Activated naive CD8-positive, alpha-beta T cell (primary cell): ENCODE measurements at regions not wholly inside any gene's neighbourhood (a gene's known extent, or its start where the extent isn't known, plus 50 kb on each side); places are given as distances from the start of the nearest gene placed in this dataset.

Source experiments
- H3K27ac Mint-ChIP-seq: one replicate; pipeline ENCODE4 v1.8.0; 2021; ENCODE audit warnings: mixed read lengths
- H3K27me3 Mint-ChIP-seq: one replicate; pipeline ENCODE4 v1.8.0; 2021; ENCODE audit warnings: mixed read lengths
- H3K36me3 Mint-ChIP-seq: one replicate; pipeline ENCODE4 v1.8.0; 2021; ENCODE audit warnings: mixed read lengths
- H3K4me1 Mint-ChIP-seq: one replicate; pipeline ENCODE4 v1.8.0; 2021; ENCODE audit warnings: low read depth, mixed read lengths
- H3K4me3 Mint-ChIP-seq: one replicate; pipeline ENCODE4 v1.8.0; 2021; ENCODE audit warnings: mild to moderate bottlenecking, mixed read lengths
- H3K9me3 Mint-ChIP-seq: one replicate; pipeline ENCODE4 v1.8.0; 2021; ENCODE audit warnings: low read depth, mixed read lengths

DNA sequence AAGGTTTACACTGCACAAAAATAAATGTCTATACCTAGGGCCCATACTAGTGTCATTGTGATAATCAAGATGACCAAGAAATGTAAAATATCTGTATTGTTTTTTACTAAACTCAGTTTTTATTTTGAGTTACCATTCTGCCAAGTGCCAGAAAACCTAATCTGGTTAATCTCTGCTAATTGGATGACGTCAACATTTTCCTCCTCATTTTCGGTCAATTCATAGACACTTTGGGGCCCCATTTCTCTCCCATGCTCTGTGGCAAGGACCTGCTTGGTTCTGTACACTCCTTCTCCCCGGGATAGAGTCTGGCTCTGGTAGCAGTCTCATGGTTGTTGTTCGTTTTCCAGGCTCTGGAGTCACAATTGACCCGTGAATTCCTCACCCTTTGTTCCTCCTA is 186.5 kb upstream of the TCF4 start:
- H3K36me3 Mint-ChIP-seq, result no peaks in the 10 kb centered on the region
- peaks cover 10% of the 10 kb centered on the region for H3K4me1 Mint-ChIP-seq
- H3K4me3 Mint-ChIP-seq, result no peak overlapping the region
- no peak overlapping the region for H3K27ac Mint-ChIP-seq
- H3K9me3 Mint-ChIP-seq, result peaks cover 5% of the 10 kb centered on the region
- H3K27me3 Mint-ChIP-seq, result peaks cover 12% of the 10 kb centered on the region

DNA sequence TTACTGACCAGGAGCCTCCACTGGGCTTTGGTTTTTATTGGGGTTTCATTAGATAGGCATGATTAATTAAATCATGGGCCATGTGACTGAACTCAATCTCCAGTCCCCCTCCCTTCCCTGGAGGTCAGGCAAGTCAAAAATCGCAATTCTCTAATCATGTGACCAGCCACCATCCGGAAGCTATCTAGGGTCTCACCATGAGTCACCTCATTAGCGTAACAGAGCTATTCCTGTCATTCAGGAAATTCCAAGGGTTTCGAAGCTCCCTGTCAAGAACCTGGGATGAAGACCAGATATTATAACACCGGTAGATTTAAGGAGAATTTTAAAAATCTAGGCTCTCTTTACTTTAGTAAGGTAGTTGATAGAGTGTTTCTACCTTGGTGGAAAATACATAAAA is 180.3 kb upstream of the TCF4 start:
- Mint-ChIP-seq H3K4me1 (no peaks in the 10 kb centered on the region), H3K9me3 (peaks cover 5% of the 10 kb centered on the region), H3K27ac (no peak overlapping the region), H3K4me3 (no peak overlapping the region), H3K36me3 (no peaks in the 10 kb centered on the region), H3K27me3 (peaks cover 1% of the 10 kb centered on the region)

DNA sequence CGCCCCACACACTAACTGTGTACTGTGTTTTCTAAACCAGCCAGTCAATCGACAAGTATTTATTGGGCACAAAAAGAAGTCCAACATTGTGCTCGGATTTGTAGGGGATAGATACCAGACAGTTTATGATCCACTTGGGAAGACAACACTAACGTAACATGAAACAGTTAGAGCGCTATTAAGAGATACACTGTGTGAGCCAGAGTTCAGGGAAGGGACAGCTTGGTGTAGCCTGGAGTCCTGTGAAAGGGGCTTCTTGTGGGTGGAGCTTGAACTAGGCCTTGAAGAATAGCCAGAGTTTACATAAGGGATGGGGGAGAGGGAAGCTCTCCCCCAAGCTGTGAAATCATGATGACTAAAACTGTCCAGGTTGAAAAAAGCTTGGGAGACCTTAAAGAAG is 176.4 kb upstream of the TCF4 start:
- Mint-ChIP-seq H3K9me3 (no peaks in the 10 kb centered on the region), H3K4me1 (no peaks in the 10 kb centered on the region), H3K36me3 (no peaks in the 10 kb centered on the region), H3K27me3 (no peaks in the 10 kb centered on the region), H3K4me3 (no peak overlapping the region), H3K27ac (no peak overlapping the region)

DNA sequence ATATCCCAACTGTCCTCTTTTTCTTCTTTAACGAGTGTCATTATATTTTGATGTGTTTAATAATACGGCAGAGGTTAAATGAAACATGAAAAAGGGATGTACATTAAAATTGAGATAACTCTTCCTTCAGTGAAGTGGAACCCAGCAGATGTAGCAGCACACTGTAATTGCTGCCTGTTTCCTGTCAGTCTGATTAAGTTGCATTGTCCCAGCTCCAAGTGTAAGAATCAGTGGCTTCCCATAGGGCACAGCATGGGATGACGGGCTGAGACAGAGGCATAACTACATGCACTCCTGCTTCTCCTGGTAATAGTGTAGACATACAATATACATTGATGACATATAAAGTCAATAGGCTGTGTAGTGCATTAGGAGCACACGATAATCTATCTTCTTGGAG is 175.8 kb upstream of the TCF4 start:
- no peak overlapping the region for H3K27ac Mint-ChIP-seq
- H3K9me3 Mint-ChIP-seq, result no peaks in the 10 kb centered on the region
- no peaks in the 10 kb centered on the region for H3K4me1 Mint-ChIP-seq
- H3K27me3 Mint-ChIP-seq, result no peaks in the 10 kb centered on the region
- no peaks in the 10 kb centered on the region for H3K36me3 Mint-ChIP-seq
- H3K4me3 Mint-ChIP-seq, result no peak overlapping the region

DNA sequence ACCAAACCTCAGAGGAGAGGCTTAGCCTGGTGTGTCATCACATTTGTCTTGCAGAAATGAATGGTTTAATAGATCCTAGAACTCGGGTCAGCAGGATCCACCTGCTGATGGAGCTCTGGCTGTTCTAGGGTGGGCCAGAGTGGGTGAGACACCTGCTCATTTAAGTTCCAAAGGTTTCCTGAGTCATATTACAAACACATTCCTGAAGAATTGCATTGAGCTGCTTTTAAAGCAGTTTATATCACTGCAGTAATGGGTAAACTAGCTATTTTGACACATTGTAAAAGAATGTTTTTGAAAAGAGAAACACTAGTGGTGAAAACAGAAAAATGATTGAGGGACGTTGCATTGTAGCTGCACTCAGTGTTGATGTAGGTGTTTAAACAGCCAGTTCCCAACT is 175.3 kb upstream of the TCF4 start:
- Mint-ChIP-seq H3K9me3 (no peaks in the 10 kb centered on the region), H3K36me3 (no peaks in the 10 kb centered on the region), H3K4me3 (no peak overlapping the region), H3K27me3 (no peaks in the 10 kb centered on the region), H3K27ac (no peak overlapping the region), H3K4me1 (no peaks in the 10 kb centered on the region)

DNA sequence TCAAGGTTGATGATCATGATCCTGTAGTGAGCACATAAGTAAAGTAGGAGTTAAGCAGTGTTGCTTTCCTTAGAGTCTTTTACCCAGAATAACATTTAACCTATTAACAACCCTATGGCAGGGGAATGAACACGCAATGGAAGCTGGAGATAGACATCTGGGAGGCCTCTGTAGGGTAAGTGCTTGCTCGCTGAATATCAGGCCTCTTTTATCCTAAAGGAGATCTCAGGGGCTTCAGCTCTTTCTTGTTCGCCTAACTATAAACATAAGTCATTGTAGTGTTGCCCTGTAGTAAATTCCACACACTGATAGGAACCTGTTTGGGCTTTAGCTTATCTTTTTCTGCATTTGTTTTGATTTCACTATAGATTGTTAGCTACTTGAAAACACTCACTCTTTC is 174.4 kb upstream of the TCF4 start:
- Mint-ChIP-seq H3K27ac (no peak overlapping the region), H3K4me3 (no peak overlapping the region), H3K36me3 (no peaks in the 10 kb centered on the region), H3K4me1 (no peaks in the 10 kb centered on the region), H3K27me3 (no peaks in the 10 kb centered on the region), H3K9me3 (no peaks in the 10 kb centered on the region)

DNA sequence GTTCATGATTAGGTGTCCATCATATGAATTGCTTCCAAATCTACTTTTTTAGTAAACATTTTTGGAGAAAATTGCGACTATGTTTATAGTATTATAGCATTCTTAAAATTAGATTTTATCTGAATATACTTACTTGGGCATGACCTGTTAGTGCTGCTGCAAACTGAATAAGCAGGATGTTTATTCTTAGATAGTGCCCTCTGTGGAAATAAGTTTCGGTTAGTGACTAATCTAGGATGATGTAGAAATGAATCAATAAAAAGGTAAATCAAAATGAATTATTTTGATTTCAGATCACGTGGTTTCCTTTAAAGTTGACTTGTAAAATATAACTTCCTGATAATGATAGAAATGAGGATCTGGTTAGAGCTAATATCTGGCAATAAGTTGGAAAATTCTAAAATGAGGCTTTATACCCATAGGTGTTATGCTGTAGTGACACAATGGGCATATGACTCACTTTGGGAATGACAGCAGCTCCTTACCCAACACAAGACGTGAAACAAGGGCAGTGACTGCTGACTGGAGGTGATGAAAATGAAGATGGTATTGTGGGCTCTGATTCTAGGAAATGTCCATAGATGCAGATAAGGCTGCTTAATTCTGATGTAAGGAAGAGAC is 165.8 kb upstream of the TCF4 start:
- Mint-ChIP-seq H3K9me3 (peaks cover 3% of the 10 kb centered on the region), H3K27ac (no peak overlapping the region), H3K36me3 (no peaks in the 10 kb centered on the region), H3K27me3 (no peaks in the 10 kb centered on the region), H3K4me3 (no peak overlapping the region), H3K4me1 (no peaks in the 10 kb centered on the region)

DNA sequence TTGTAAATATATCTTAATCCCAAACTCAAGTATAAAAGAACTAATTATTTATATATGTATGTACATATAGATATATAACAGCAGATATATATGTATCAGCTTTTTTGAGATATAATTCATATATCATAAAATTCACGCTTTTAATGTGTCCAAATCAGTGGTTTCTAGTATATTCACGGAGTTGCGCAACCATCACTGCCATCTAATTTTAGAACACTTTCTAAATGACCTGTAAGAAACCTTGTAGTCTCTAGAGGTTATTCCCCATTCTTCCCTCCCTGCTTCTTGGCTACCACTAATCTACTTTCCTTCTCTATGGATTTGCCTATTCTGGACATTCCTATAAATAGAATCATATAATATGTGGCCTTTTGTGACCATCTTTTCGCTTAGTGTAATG is 163.5 kb upstream of the TCF4 start:
- Mint-ChIP-seq H3K9me3 (peaks cover 3% of the 10 kb centered on the region), H3K27ac (no peak overlapping the region), H3K27me3 (peaks cover 1% of the 10 kb centered on the region), H3K36me3 (no peaks in the 10 kb centered on the region), H3K4me3 (no peak overlapping the region), H3K4me1 (no peaks in the 10 kb centered on the region)

DNA sequence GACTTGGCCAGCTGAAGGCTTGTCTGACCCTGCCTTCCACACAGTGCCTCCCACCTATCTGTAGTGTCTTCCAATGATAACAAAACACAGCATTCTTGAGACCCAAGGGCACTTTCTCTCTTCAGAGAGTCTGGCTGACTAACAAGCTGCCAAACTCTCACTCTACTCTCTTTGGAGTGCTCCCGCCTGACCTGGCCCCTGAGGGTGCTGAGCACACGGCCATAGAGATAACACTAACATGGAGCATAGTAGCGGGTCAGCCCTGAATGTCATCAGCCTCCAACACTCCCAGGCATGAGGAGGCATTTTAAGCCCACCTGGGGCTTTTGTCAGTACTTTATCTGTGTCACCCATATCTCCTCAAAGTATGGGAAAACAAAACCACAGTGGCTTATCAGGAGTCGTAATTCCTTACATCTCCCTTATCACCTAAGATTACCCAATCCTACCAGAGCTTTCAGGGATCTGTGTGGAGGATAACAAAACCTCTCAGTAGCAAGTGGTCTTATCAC is 160.3 kb upstream of the TCF4 start:
- H3K36me3 Mint-ChIP-seq, result no peaks in the 10 kb centered on the region
- no peak overlapping the region for H3K4me3 Mint-ChIP-seq
- peaks cover 3% of the 10 kb centered on the region for H3K9me3 Mint-ChIP-seq
- H3K27me3 Mint-ChIP-seq, result peaks cover 1% of the 10 kb centered on the region
- no peak overlapping the region for H3K27ac Mint-ChIP-seq
- H3K4me1 Mint-ChIP-seq, result no peaks in the 10 kb centered on the region

DNA sequence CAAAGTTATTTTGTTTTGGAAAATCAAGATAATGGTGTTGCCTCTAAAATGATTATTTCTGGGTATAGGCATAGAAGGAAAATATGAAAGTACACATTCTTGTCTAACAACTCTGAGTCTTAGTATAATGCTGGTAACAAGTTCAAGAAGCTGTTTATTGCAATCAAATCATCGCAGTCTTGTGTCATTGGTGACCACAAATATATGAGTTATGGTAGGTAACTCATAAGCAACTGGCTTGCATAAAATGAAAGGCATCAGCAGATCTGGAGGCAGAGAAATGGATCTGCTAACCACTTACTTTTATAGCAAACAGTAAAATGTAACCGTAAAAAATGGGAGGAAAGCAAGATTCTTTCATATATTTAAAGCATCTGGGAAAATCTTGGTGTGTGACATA is 156.2 kb upstream of the TCF4 start:
- Mint-ChIP-seq H3K4me1 (no peaks in the 10 kb centered on the region), H3K36me3 (no peaks in the 10 kb centered on the region), H3K27me3 (peaks cover 1% of the 10 kb centered on the region), H3K4me3 (no peak overlapping the region), H3K27ac (no peak overlapping the region), H3K9me3 (no peaks in the 10 kb centered on the region)

DNA sequence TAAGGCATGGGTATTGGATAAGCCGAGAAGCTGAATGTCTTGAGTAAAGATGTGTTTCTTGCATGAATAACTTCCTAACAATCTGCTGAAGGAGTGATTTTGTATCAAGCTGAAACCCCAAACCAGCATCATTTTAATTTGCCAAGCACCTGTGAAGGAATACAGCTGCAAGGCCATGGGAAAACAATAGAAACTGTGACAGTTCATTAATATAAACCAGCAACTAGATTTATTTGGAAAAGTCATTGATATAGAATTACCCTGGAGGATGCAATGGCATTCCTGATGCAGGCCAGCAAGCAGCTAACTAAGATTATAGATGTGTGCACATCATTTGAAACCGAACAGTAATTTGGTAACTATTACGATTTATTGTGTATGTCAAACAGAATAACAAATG is 155.7 kb upstream of the TCF4 start:
- Mint-ChIP-seq H3K27me3 (peaks cover 1% of the 10 kb centered on the region), H3K4me1 (no peaks in the 10 kb centered on the region), H3K36me3 (no peaks in the 10 kb centered on the region), H3K4me3 (no peak overlapping the region), H3K27ac (no peak overlapping the region), H3K9me3 (no peaks in the 10 kb centered on the region)

DNA sequence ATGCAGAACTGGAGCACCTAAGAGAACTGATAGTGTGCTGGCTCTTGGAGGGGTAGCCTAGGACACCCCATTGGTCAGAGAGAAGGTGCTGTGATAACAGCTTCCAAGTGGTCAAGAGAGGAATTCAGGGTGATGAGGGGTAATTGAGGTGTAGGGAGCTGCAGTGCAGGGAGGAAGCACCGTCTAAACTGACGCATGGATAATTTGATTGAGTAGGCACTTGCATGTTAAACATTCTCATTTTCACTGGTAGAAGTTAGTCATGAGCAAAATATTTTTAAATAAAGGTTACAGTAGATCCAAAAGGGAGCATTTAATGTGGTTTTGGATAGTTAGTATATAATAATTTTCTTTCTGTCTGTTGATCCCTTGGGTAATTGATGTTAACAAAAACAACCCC is 155.1 kb upstream of the TCF4 start:
- Mint-ChIP-seq H3K27me3 (no peaks in the 10 kb centered on the region), H3K4me1 (no peaks in the 10 kb centered on the region)

DNA sequence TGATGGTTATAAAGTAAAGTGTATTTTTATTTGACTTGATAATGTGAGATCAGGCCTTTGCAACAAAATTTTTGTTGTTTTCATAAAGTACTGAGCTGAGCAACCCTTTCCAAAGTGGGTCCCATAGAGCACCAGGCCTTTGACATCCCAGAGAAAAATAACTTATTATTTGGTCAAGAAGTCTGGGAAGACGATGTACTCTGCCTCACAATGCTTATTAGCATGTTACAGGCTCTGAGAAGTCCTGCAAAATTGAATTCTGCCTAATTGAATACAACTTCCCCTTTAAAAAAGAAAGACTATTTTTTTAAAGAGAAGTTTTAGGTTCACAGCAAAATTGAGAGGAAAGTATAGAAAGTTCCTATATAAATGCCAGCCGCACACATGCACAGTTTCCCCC is 151.5 kb upstream of the TCF4 start:
- H3K36me3 Mint-ChIP-seq, result no peaks in the 10 kb centered on the region
- H3K27me3 Mint-ChIP-seq, result no peaks in the 10 kb centered on the region
- no peak overlapping the region for H3K4me3 Mint-ChIP-seq
- H3K27ac Mint-ChIP-seq, result no peak overlapping the region
- no peaks in the 10 kb centered on the region for H3K9me3 Mint-ChIP-seq
- no peaks in the 10 kb centered on the region for H3K4me1 Mint-ChIP-seq

More for the DNA sequence above, 155.1 kb upstream of the TCF4 start:
- Mint-ChIP-seq H3K9me3 (no peaks in the 10 kb centered on the region), H3K27ac (no peak overlapping the region), H3K4me3 (no peak overlapping the region), H3K36me3 (no peaks in the 10 kb centered on the region)

DNA sequence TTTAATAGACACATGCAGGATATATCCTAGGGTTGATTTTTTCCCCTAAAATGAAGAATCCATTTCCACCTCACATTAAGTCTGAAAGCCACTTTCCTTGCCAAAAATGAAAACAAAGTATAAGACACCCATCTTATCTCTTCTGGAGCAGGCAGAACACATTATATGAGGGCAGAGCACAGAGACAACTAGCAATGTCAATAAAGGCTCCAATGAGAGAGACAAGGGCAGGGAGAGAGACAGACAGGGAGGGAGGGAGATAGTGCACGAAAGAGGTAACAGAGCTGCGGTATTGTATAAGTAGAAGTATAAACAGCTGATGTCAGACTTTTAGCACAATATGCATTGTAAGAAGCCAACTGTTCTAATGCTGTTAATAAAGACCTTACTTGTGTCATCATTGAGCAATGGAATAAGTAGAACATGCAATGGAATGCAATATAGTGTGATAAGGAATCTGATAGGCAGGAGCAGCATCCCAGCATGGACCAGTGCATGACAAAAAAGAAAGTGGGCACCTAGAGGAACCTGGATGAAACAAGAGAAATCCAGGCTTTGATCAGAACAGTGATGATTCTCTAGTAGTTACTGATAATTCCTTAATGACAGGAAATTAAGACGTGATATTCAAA is 150.6 kb upstream of the TCF4 start:
- H3K4me3 Mint-ChIP-seq, result no peak overlapping the region
- no peaks in the 10 kb centered on the region for H3K4me1 Mint-ChIP-seq
- H3K27me3 Mint-ChIP-seq, result no peaks in the 10 kb centered on the region
- H3K9me3 Mint-ChIP-seq, result no peaks in the 10 kb centered on the region
- H3K27ac Mint-ChIP-seq, result no peak overlapping the region
- H3K36me3 Mint-ChIP-seq, result no peaks in the 10 kb centered on the region

DNA sequence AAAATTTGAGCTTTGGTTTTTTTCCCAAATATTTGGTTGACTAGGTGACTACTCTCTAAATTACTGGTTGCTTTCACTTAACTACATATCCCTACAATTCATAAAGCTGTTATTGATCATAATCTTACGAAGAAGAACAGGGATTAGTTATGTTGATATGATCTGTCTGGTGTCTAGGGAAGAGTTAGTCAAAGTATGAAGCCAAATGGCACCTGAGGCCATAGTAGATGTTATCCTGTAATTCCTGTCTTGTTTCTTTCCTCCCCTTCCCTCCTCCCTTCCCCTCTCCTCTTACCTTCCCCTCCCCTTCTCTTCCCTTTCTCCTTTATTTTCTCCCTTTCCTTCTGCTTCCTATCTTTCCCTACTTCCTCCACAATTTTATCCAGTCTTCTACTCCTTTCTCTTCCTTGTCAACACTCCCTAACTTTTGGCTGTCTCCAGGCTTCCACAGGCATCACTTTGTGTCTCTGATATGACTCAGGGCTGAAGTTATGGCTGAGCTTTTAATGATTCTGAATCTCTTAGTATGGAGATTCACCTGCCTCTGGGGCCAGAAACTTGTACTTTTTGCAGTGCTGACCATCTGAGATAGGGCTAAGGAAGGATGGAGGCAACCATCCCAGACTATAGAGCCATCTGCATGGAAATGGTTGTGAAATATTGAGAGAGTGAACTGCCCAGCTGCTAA is 149.9 kb upstream of the TCF4 start:
- no peaks in the 10 kb centered on the region for H3K4me1 Mint-ChIP-seq
- no peak overlapping the region for H3K27ac Mint-ChIP-seq
- no peaks in the 10 kb centered on the region for H3K27me3 Mint-ChIP-seq
- no peak overlapping the region for H3K4me3 Mint-ChIP-seq
- no peaks in the 10 kb centered on the region for H3K9me3 Mint-ChIP-seq
- no peaks in the 10 kb centered on the region for H3K36me3 Mint-ChIP-seq
